ENCODE measurements at regions not wholly inside any gene's neighbourhood (a gene's known extent, or its start where the extent isn't known, plus 50 kb on each side); places are given as distances from the start of the nearest gene placed in this dataset.

DNA sequence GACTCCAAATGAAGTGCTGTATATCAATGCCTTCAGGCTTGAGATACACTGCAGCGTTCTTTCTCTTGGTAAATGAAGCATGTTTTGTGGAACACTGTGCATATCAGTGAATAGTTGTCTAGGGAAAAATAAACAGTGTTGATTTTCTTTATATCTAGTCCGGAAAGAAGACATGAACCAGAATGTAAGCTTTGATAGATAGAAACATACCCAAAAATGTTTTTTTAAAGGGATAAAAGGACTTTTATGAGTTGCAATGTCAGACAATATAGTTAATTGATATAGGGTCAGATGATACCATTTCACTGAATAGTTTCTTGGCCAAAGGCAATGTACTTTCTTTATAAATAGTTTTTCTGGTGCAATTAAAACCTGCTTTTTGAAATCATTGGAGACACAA lies 1037.8 kb downstream of the OTOL1 start:
- no peak for DNase-seq (ENCODE audit: low read depth, low spot score)
- intact Hi-C loops (cut with micrococcal nuclease) = no loop called here
- Histone ChIP-seq H3K9ac (ENCODE audit: low read length) (no peak overlapping the region), H3K27ac (ENCODE audit: low read depth, low read length) (no peak overlapping the region), H3K27me3 (ENCODE audit: insufficient read depth, low read length) (no peaks in the 10 kb centered on the region), H3K4me3 (replicated peaks in 1 of 2; ENCODE audit: low read depth in 1 of 2, low read length in 2 of 2) (no peak overlapping the region), H2AFZ (ENCODE audit: low read depth, low read length, poor library complexity, severe bottlenecking) (no peak overlapping the region), H3K4me2 (ENCODE audit: low read length) (no peak overlapping the region), H4K20me1 (ENCODE audit: insufficient read depth) (no peaks in the 10 kb centered on the region), H3K79me2 (ENCODE audit: insufficient read depth, low read length) (no peaks in the 10 kb centered on the region), H3K9me3 (ENCODE audit: control insufficient read depth in 1 of 2, insufficient read depth in 1 of 2, low read depth in 1 of 2, low read length in 2 of 2) (no peaks in the 10 kb centered on the region), H3K4me1 (ENCODE audit: control insufficient read depth in 1 of 2, insufficient read depth in 2 of 2, low read length in 2 of 2) (no peaks in the 10 kb centered on the region), H3K9me2 (ENCODE audit: insufficient read depth) (no peaks in the 10 kb centered on the region), H3K36me3 (ENCODE audit: control insufficient read depth in 1 of 2, insufficient read depth in 2 of 2, low read length in 2 of 2) (no peaks in the 10 kb centered on the region)
- ChIA-PET POLR2A (no interaction called here), CTCF (no interaction called here), RAD21 (ENCODE audit: low non-redundant PET in 1 of 2, low total read pairs in 2 of 2, uncharacterized antibody in 2 of 2, unreplicated experiment in 2 of 2) (no interaction called here)
- TF ChIP-seq JUND (IDR thresholded peaks at IDR 0.05) = no peak
- no peak for TF ChIP-seq CBX3 (IDR thresholded peaks at IDR 0.05; ENCODE audit: low read depth)
- TF ChIP-seq ELF1 (IDR thresholded peaks at IDR 0.05; ENCODE audit: borderline replicate concordance, low read depth) = no peak
- TF ChIP-seq, protein P1, sequence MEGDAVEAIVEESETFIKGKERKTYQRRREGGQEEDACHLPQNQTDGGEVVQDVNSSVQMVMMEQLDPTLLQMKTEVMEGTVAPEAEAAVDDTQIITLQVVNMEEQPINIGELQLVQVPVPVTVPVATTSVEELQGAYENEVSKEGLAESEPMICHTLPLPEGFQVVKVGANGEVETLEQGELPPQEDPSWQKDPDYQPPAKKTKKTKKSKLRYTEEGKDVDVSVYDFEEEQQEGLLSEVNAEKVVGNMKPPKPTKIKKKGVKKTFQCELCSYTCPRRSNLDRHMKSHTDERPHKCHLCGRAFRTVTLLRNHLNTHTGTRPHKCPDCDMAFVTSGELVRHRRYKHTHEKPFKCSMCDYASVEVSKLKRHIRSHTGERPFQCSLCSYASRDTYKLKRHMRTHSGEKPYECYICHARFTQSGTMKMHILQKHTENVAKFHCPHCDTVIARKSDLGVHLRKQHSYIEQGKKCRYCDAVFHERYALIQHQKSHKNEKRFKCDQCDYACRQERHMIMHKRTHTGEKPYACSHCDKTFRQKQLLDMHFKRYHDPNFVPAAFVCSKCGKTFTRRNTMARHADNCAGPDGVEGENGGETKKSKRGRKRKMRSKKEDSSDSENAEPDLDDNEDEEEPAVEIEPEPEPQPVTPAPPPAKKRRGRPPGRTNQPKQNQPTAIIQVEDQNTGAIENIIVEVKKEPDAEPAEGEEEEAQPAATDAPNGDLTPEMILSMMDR (IDR thresholded peaks at IDR 0.05 in 2 of 3, conservative IDR thresholded peaks at IDR 0.05 in 1 of 3; ENCODE audit: borderline replicate concordance in 1 of 3, insufficient read depth in 1 of 3, low read depth in 2 of 3, low read length in 2 of 3) = no peak
- ATAC-seq = no peak
- BruUV-seq (replicated peaks) = no TSS peak

DNA sequence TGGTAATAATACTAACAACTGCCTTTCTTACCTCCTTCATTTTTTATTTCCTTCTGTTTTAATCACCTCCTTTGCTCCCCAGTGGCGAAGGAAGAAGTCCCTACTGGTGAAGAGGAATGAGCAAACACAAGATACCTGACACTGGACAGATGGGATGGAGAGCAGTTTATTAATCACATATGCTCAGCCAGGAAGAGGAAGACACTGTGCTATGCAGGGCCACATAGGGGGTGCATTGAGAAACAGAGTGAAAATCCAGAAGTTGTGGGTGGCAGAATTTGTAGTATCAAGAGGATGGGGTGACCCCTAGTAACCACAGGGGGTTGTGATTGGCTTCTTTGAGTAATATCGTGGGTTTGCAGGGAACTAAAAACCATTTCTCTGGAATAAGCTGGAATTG lies 1041.9 kb downstream of the OTOL1 start:
- Histone ChIP-seq H3K9me2 (ENCODE audit: insufficient read depth) (no peaks in the 10 kb centered on the region), H3K9me3 (ENCODE audit: control insufficient read depth in 1 of 2, insufficient read depth in 1 of 2, low read depth in 1 of 2, low read length in 2 of 2) (no peaks in the 10 kb centered on the region), H3K4me2 (ENCODE audit: low read length) (no peak overlapping the region), H4K20me1 (ENCODE audit: insufficient read depth) (no peaks in the 10 kb centered on the region), H3K79me2 (ENCODE audit: insufficient read depth, low read length) (no peaks in the 10 kb centered on the region), H3K27me3 (ENCODE audit: insufficient read depth, low read length) (no peaks in the 10 kb centered on the region), H3K4me1 (ENCODE audit: control insufficient read depth in 1 of 2, insufficient read depth in 2 of 2, low read length in 2 of 2) (no peaks in the 10 kb centered on the region), H3K27ac (ENCODE audit: low read depth, low read length) (no peak overlapping the region), H3K36me3 (ENCODE audit: control insufficient read depth in 1 of 2, insufficient read depth in 2 of 2, low read length in 2 of 2) (no peaks in the 10 kb centered on the region), H3K4me3 (replicated peaks in 1 of 2; ENCODE audit: low read depth in 1 of 2, low read length in 2 of 2) (no peak overlapping the region), H2AFZ (ENCODE audit: low read depth, low read length, poor library complexity, severe bottlenecking) (no peak overlapping the region), H3K9ac (ENCODE audit: low read length) (no peak overlapping the region)
- ChIA-PET RAD21 (ENCODE audit: low non-redundant PET in 1 of 2, low total read pairs in 2 of 2, uncharacterized antibody in 2 of 2, unreplicated experiment in 2 of 2) (no interaction called here), POLR2A (no interaction called here), CTCF (no interaction called here)
- intact Hi-C loops (cut with micrococcal nuclease) = no loop called here
- no peak for TF ChIP-seq TCF7L2 (IDR thresholded peaks at IDR 0.05; ENCODE audit: borderline replicate concordance, extremely low read depth, insufficient read depth, insufficient read length)
- TF ChIP-seq POLR2A (IDR thresholded peaks at IDR 0.05; ENCODE audit: borderline replicate concordance, extremely low read depth, insufficient read depth, insufficient read length) = no peak
- no peak for TF ChIP-seq SRF (IDR thresholded peaks at IDR 0.05; ENCODE audit: low read depth)
- TF ChIP-seq, protein P1 (IDR thresholded peaks at IDR 0.05 in 2 of 3, conservative IDR thresholded peaks at IDR 0.05 in 1 of 3; ENCODE audit: borderline replicate concordance in 1 of 3, insufficient read depth in 1 of 3, low read depth in 2 of 3, low read length in 2 of 3) = no peak
- no peak for TF ChIP-seq FOSL1 (IDR thresholded peaks at IDR 0.05; ENCODE audit: low read depth)
- TF ChIP-seq ELF1 (IDR thresholded peaks at IDR 0.05; ENCODE audit: borderline replicate concordance, low read depth) = no peak
- no peak for TF ChIP-seq SIN3A (IDR thresholded peaks at IDR 0.05; ENCODE audit: low read depth)
- no peak for TF ChIP-seq EGR1 (IDR thresholded peaks at IDR 0.05; ENCODE audit: low read depth)
- no peak for TF ChIP-seq CBX3 (IDR thresholded peaks at IDR 0.05; ENCODE audit: low read depth)
- BruUV-seq (replicated peaks) = no TSS peak
- no peak for DNase-seq (ENCODE audit: low read depth, low spot score)
- ATAC-seq = no peak

Measured in HCT116 (cell line).